HG02642 (cell line): ENCODE measurements at regions not wholly inside any gene's neighbourhood (a gene's known extent, or its start where the extent isn't known, plus 50 kb on each side); places are given as distances from the start of the nearest gene placed in this dataset.

Source experiments
- ATAC-seq: cut with Tn5 transposase; IDR thresholded peaks from one replicate; pipeline ENCODE4 v1.9.1; 2021; ENCODE audit warnings: mild to moderate bottlenecking; ENCODE audit not compliant: unreplicated experiment, poor library complexity

- ATAC-seq, result no peak
These were observed 376.9 kb downstream of the PPP3CA start for GRCh38 chr4:100970414-100970813.

GRCh38 chr4:100969925-100970324, 377.4 kb downstream of the PPP3CA start:
- no peak for ATAC-seq

- ATAC-seq, result no peak
These were observed 379.3 kb downstream of the PPP3CA start for GRCh38 chr4:100968046-100968445.

GRCh38 chr4:100963627-100964026, 383.7 kb downstream of the PPP3CA start:
- ATAC-seq, result no peak

- ATAC-seq, result peak; percentile 83
These were observed 384.6 kb downstream of the PPP3CA start for GRCh38 chr4:100962698-100963097.

GRCh38 chr4:100960232-100960631, 387.1 kb downstream of the PPP3CA start:
- ATAC-seq, result no peak

GRCh38 chr4:100954046-100954445, 393.3 kb downstream of the PPP3CA start:
- ATAC-seq, result no peak

- no peak for ATAC-seq
These were observed 393.7 kb downstream of the PPP3CA start for GRCh38 chr4:100953616-100954015.

GRCh38 chr4:100952590-100952989, 394.7 kb downstream of the PPP3CA start:
- no peak for ATAC-seq

- no peak for ATAC-seq
These were observed 397.9 kb downstream of the PPP3CA start for GRCh38 chr4:100949350-100949935.

- no peak for ATAC-seq
These were observed 398.4 kb downstream of the PPP3CA start for GRCh38 chr4:100948911-100949310.

GRCh38 chr4:100945789-100946188, 401.5 kb downstream of the PPP3CA start:
- no peak for ATAC-seq

GRCh38 chr4:100938698-100939097, 408.6 kb downstream of the PPP3CA start:
- no peak for ATAC-seq

GRCh38 chr4:100936661-100937375, 410.5 kb downstream of the PPP3CA start:
- no peak for ATAC-seq

GRCh38 chr4:100935090-100935489, 412.2 kb downstream of the PPP3CA start:
- peak; percentile 44 for ATAC-seq

GRCh38 chr4:100933628-100934027, 413.7 kb downstream of the PPP3CA start:
- no peak for ATAC-seq

GRCh38 chr4:100929758-100930157, 411.9 kb upstream of the EMCN start:
- no peak for ATAC-seq

GRCh38 chr4:100929135-100929534, 411.3 kb upstream of the EMCN start:
- ATAC-seq, result no peak

GRCh38 chr4:100926039-100926717, 408.4 kb upstream of the EMCN start:
- ATAC-seq, result no peak

GRCh38 chr4:100913685-100914084, 395.9 kb upstream of the EMCN start:
- ATAC-seq, result no peak

GRCh38 chr4:100908540-100908939, 390.7 kb upstream of the EMCN start:
- ATAC-seq, result no peak
